ENCODE measurements at regions not wholly inside any gene's neighbourhood (a gene's known extent, or its start where the extent isn't known, plus 50 kb on each side); places are given as distances from the start of the nearest gene placed in this dataset.

- no peak for TF ChIP-seq CHD7 (IDR thresholded peaks at IDR 0.05; ENCODE audit: insufficient replicate concordance, low read length)
Observed at GRCh38 chr3:18119866-18120265, 305.3 kb downstream of the SATB1 start (continued).

Measured in H1 (cell line).